HG03159 (cell line): ENCODE measurements at regions not wholly inside any gene's neighbourhood (a gene's known extent, or its start where the extent isn't known, plus 50 kb on each side); places are given as distances from the start of the nearest gene placed in this dataset.

ENCODE experiments used
- ATAC-seq: cut with Tn5 transposase; IDR thresholded peaks from one replicate; pipeline ENCODE4 v1.9.1; 2021; ENCODE audit warnings: mild to moderate bottlenecking, moderate library complexity; ENCODE audit not compliant: unreplicated experiment

- no peak for ATAC-seq
These were observed 1044.1 kb upstream of the B3GALT2 start for GRCh38 chr1:194230351-194231144.

DNA sequence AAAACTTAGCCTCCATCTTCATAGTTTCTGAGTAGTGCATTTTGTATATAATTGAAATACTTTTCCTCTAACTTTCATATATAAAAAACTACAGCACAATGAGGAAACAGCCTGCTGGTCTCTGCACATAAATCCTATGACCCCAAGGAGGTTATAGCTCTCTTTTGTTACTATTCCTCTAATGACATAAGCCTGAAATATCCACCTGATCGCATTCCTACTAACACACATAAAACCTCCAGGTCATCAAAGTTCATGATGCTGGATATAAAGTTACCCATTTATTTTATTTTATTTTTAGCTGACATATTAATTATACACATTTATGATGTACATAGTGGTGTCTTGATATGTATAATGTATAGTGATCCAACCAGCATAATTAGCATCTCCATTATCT lies 1042.0 kb upstream of the B3GALT2 start:
- no peak for ATAC-seq

DNA sequence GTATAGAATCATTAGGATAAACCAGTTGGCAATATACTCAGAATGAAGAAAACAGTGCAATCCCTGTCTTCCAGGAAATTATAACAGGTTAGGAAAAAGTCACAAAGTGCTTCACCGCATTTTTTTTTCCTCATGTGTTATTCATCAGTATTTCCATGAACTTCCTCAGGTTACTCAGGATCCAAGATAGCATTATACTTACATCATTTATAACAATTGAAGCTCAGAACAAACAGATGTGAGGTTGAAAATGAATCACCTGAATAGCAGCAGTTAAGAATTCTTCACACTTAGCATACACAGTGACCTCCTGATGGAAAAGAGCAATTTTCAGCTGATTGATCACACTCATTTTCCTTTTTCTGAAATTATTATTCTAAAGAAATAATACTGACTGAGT lies 1040.7 kb upstream of the B3GALT2 start:
- ATAC-seq, result no peak

DNA sequence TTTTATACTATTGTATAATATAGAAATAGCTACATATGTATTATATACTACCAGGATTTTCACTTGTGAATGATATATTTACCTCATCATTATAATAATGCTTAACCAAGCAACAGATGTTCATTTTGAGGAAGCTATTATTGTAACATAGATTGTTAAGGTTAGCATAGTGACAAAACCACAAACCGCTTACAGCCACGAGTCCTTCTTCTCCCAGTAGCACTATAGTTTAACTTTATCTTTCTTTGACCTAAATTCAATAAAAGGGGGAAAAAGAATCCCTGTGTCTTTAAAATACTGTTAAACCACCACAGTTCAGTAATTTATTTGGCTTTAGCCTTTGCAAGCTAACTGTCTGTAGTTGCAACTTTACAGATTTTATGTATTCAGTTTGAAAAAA lies 1039.4 kb upstream of the B3GALT2 start:
- peak; percentile 97 for ATAC-seq

DNA sequence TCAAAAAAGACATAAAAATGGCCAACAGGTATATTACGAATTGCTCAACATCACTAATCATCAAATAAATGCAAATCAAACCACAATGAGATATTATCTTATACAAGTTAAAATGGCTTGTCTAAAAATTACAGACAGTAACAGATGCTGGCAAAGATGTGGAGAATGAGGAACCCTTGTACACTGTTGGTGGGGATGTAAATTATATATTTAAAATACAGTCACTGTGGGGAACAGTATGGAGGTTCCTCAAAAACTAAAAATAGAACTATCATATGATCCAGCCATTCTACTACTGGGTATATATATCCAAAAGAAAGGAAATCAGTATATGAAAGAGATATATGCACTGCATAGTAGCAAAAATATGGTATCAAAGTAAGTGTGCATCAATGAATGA lies 1037.2 kb upstream of the B3GALT2 start:
- no peak for ATAC-seq

GRCh38 chr1:194215448-194215847 lies 1029.0 kb upstream of the B3GALT2 start:
- ATAC-seq, result no peak

DNA sequence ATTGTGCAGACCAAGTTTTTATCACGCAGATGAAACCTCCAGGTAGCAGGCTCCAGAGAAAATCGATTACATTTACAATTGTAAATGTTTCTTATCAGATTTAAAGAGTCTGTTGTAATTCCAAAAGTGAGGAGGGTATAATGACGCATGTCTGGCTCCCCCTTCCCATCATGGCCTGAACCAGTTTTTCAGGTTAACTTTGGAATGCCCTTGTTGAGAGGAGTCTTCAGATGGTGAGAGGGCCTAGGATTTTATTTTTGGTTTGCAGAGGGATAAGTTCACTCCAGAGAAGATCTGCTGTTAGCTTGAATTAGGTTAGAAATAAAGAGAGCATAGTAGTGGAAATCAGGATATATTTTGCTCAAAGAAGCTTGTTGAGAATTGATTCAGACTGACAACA lies 1028.3 kb upstream of the B3GALT2 start:
- ATAC-seq, result no peak

DNA sequence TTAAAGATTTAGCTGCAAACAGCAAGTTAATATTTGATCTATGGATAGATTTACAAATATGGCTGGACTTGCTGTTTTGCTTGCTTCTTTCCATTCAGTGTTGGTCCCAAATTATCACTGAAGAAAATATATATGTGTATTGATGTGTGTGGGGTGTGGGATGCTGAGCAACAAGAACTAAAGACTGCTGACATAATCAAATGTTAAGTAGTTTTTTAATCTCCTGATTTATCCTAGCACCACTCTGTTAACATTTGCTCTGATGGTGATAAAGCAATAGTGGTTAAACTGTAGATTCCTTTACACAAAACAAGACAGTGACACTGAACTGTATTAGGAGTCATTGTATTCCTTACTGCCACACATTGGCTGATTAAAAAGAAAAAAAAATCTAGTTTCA lies 1023.5 kb upstream of the B3GALT2 start:
- ATAC-seq, result no peak

- ATAC-seq, result no peak
These were observed 1022.3 kb upstream of the B3GALT2 start for GRCh38 chr1:194208674-194209073.

- no peak for ATAC-seq
These were observed 1010.1 kb upstream of the B3GALT2 start for GRCh38 chr1:194196562-194196961.

DNA sequence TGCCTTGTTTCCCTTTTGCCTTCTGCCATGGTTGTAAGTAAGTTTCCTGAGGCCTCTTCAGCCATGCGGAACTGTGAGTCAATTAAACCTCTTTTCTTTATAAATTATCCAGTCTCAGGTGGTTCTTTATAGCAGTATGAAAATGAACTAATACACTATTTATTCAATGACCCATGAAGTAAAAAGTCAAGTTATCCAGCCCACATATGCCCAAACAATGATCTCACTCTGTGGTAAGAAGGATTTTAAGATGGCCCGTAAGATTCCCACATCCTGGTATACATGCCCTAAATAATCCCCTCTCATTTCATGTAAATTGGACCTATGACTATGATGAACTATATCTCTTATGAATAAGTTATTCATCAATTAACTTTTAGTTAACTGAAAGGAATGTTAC lies 1008.3 kb upstream of the B3GALT2 start:
- no peak for ATAC-seq

- no peak for ATAC-seq
These were observed 998.6 kb upstream of the B3GALT2 start for GRCh38 chr1:194184974-194185373.

DNA sequence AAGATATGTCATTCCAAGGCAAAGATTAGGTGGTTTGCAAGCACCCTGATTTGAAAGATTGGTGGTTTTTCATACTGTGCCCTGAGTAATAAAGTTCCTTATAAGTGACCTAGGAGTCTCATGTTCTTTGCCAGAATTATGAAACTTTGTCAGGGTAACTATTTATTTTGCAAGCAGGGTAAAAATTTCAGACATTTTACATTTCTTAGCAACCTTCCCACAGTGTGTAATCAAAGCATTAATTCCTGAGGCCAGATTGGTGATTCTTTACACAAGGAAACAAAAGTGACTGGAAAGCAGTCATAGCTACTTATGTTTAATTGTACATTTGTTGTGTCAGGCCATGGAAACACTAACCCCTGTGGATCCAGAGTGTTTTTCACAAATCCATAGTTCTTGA lies 998.0 kb upstream of the B3GALT2 start:
- ATAC-seq, result no peak

- no peak for ATAC-seq
These were observed 995.4 kb upstream of the B3GALT2 start for GRCh38 chr1:194181845-194182244.

DNA sequence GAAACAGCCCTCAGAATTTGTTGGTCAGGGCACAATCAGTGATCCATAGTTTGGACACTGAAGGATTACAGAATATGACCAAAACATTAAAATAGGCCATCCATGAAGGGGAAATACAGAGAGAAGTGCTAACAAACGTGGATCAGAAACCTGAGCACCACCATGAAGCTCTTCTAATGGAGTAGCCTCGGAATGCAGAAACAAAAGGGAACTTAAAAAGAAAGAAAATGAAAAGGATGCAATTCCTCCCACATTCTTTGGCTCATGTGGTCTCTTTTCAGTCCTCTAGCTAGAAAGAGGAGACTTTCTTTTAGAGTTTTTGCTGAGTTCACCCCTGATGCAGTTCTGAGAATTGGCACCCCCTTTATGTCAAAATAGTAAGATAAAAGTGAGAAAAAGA lies 989.8 kb upstream of the B3GALT2 start:
- no peak for ATAC-seq

GRCh38 chr1:194175251-194175650 lies 988.8 kb upstream of the B3GALT2 start:
- no peak for ATAC-seq

- ATAC-seq, result no peak
These were observed 988.1 kb upstream of the B3GALT2 start for GRCh38 chr1:194174528-194174927.

DNA sequence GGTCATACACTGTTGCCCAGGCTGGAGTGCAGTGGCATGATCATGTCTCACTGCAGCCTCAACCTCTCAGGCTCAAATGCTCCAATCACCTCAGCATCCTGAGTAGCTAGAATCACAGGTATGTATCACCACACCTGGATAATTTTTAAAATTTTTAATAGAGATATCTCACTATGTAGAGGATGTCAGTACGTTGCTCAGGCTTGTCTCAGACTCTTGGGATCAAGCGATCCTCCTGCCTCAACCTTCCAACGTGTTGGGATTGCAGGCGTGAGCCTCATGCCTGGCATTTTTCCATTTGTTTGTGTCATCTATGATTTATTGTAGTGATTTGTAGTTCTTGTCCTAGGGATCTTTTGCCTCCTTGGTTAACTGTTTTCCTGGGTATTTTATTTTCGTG lies 985.2 kb upstream of the B3GALT2 start:
- no peak for ATAC-seq

DNA sequence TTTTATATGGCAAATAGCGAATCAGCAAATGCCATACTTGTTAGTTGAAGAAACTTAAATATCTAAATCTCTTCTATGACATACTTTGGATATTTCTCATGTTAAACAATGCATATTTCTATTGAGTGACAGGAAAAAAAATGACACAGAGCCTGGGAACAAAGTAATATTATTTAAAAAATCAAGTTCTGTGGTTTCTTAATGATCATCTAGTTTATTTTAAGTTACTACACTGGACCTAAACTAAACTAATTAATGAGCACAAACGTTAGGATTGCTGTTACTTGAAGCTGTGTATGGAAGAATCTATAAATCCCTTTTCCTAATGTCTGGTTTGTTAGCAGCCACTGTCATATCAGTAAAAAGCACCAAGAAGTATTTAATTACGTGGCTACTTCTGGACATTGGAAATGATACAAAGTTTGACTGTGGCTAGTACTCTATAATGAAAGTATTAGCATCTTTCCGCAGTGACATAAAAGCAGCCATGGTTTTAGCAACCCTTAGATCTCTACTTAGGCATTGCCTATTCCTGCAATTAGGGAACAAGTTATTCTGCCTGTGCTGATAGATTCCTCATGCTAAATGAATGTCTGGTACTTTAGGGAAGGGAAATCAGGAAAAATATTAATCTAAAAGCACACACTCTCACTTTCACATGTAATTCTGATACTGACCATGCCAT lies 981.7 kb upstream of the B3GALT2 start:
- ATAC-seq, result no peak

DNA sequence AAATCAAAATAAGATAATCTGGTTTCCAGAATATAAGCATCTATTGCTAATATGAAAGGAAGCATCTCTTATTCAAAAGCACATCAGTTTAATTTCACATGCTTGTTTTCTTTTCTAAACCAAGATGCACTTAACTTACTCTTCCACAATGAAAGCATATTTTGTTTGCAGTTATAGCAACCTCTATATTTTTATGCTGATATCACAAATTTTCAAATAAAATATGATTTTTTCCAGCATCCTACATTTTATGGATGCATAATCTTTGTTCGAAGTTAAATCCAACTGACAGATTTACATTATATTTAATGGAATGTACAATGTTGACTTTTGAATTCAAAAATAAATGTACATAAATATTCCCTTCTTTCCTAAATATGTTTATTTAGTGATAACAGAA lies 978.3 kb upstream of the B3GALT2 start:
- no peak for ATAC-seq

DNA sequence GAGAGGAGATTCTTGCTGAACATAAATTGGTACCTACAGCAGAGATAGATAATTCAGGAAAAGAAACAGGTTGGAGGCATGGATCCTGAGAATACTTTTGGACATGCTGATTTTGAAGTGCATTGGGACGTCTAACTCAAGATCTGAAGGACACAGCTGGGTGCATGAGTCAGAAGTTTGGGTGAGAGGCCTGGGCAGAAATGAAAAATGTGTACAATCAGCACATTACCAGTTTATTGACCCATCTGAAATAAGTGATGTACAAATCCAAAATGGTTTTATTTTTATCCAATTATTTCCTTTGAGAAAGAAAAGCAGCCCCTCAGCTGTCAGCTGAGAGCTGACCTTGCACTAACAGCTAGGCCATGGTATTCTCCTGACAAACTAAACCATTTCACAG lies 975.2 kb upstream of the B3GALT2 start:
- ATAC-seq, result no peak

GRCh38 chr1:194159941-194160340 lies 973.5 kb upstream of the B3GALT2 start:
- no peak for ATAC-seq

DNA sequence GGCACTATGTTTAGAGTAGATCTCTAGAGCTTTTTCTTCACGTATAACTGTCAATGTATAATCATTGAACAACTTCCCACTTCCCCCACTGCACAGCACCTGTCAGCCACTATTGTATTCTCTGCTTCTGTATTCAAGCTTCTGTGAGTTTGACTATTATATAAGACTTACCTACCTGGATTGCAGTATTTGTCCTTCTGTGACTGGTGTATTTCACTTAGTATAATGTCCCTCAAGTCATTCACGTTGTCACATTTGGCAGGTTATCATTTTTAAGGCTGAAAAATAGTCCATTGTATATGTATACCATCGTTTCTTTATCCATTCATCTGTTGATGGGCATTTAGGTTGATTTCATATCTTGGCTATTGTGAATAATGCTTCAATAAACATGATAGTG lies 969.5 kb upstream of the B3GALT2 start:
- ATAC-seq, result no peak
